ENCODE measurements at regions not wholly inside any gene's neighbourhood (a gene's known extent, or its start where the extent isn't known, plus 50 kb on each side); places are given as distances from the start of the nearest gene placed in this dataset.
A peak's percentile ranks its signal among the peaks of the same experiment; 100 is the strongest.

DNA sequence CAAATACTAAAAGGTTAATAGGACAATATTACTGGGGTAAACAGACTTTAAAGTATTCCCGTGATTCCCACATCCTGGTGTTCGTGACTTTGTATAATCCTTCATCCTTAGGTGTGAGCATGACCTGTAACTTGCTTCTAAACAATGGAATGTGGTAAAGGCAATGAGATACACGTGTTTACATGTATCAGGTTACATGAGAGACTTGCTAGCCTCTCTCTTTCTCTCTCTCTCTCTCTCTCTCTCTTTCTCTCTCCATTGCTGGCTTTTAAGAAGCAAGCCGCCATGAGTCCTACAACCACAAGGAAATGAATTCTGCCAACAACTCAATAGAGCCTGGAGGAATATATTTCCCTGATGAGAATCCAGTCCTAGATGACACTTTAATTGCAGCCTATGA lies 83.9 kb upstream of the LGSN start:
- H2AFZ ChIP-seq: no peak overlapping the region
- WGBS (ENCODE audit: low lambda C conversion rate, missing lambda C conversion rate): 67% methylated on average over 4 of the region's 4 CpGs

DNA sequence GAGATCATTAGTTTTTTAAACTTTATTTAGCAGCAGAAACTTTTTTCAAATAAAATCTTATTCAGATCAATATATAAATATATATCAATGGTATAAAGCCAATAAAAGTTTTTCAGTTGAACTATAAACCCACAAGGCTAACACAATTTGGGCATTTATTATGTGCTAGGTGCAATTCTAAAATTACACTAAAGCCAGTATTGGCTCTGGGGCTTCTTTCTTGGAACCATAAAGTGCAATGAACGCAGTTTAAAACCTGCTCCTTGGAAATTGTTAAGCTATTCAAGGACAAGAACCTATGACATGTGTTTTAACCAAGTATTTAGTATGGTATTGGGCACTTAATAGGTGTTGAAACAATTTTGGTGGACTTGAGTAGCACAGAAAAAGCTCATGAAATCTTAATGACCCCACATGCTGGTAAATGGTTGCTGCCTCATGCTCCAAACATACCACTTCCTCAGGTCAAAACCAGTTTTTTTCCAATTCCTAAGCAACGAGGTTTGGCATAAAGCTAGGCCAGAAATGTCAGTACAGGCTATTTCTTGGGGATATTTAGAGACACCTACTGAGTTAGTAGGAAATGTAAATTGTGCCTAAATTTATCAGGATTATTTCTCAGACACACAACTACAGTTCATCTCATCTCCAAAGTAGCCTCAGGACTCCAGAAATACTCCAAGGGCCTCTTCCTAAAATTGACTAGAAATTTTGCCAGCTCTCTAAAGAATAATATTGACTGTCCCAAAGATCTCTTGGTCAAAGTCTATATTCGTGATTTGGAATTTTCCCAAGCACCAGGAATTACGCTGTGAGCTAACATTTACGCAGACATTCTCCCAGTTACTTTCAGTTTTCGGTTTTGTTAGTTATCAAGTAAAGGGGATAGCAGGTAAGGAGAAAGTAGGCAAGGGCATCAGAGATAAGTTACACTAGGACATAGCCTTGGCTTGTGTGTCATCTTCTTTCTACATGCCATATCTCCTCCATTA lies 90.9 kb upstream of the LGSN start:
- 61% methylated on average over 6 of the region's 6 CpGs for WGBS (ENCODE audit: low lambda C conversion rate, missing lambda C conversion rate)
- Histone ChIP-seq H3K27me3 (no peaks in the 10 kb centered on the region), H3K9me2 (replicated peaks; ENCODE audit: insufficient read depth) (no peaks in the 10 kb centered on the region), H4K20me1 (ENCODE audit: insufficient read depth, poor library complexity, severe bottlenecking) (no peaks in the 10 kb centered on the region), H3K4me2 (peak overlapping the region; percentile 31), H3K4me3 (no peak overlapping the region), H3K79me2 (no peaks in the 10 kb centered on the region), H3K27ac (no peak overlapping the region), H3K4me1 (ENCODE audit: insufficient read depth) (no peaks in the 10 kb centered on the region), H3K9me3 (ENCODE audit: low read depth) (no peaks in the 10 kb centered on the region), H3K36me3 (replicated peaks; ENCODE audit: insufficient read depth, low read depth) (no peaks in the 10 kb centered on the region), H2AFZ (no peak overlapping the region)
- no peak for TF ChIP-seq EZH2phosphoT487 (IDR thresholded peaks at IDR 0.05; ENCODE audit: low read depth, severe bottlenecking, unreplicated experiment)
- TF ChIP-seq EZH2 (IDR thresholded peaks at IDR 0.05; ENCODE audit: borderline replicate concordance): no peak
- TF ChIP-seq, protein P1, sequence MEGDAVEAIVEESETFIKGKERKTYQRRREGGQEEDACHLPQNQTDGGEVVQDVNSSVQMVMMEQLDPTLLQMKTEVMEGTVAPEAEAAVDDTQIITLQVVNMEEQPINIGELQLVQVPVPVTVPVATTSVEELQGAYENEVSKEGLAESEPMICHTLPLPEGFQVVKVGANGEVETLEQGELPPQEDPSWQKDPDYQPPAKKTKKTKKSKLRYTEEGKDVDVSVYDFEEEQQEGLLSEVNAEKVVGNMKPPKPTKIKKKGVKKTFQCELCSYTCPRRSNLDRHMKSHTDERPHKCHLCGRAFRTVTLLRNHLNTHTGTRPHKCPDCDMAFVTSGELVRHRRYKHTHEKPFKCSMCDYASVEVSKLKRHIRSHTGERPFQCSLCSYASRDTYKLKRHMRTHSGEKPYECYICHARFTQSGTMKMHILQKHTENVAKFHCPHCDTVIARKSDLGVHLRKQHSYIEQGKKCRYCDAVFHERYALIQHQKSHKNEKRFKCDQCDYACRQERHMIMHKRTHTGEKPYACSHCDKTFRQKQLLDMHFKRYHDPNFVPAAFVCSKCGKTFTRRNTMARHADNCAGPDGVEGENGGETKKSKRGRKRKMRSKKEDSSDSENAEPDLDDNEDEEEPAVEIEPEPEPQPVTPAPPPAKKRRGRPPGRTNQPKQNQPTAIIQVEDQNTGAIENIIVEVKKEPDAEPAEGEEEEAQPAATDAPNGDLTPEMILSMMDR (IDR thresholded peaks at IDR 0.05; ENCODE audit: poor library complexity): no peak
- DNase-seq (ENCODE audit: low spot score): no peak

More for the DNA sequence above, 83.9 kb upstream of the LGSN start:
- Histone ChIP-seq H4K20me1 (ENCODE audit: insufficient read depth, poor library complexity, severe bottlenecking) (no peaks in the 10 kb centered on the region), H3K27me3 (no peaks in the 10 kb centered on the region), H3K4me2 (no peak overlapping the region), H3K9me2 (replicated peaks; ENCODE audit: insufficient read depth) (no peaks in the 10 kb centered on the region), H3K4me3 (no peak overlapping the region), H3K36me3 (replicated peaks; ENCODE audit: insufficient read depth, low read depth) (no peaks in the 10 kb centered on the region), H3K9me3 (ENCODE audit: low read depth) (no peaks in the 10 kb centered on the region), H3K27ac (no peak overlapping the region), H3K79me2 (no peaks in the 10 kb centered on the region), H3K4me1 (ENCODE audit: insufficient read depth) (no peaks in the 10 kb centered on the region)
- TF ChIP-seq EZH2 (IDR thresholded peaks at IDR 0.05; ENCODE audit: borderline replicate concordance): no peak
- no peak for TF ChIP-seq EZH2phosphoT487 (IDR thresholded peaks at IDR 0.05; ENCODE audit: low read depth, severe bottlenecking, unreplicated experiment)
- TF ChIP-seq, protein P1 (IDR thresholded peaks at IDR 0.05; ENCODE audit: poor library complexity): no peak
- DNase-seq (ENCODE audit: low spot score): no peak

DNA sequence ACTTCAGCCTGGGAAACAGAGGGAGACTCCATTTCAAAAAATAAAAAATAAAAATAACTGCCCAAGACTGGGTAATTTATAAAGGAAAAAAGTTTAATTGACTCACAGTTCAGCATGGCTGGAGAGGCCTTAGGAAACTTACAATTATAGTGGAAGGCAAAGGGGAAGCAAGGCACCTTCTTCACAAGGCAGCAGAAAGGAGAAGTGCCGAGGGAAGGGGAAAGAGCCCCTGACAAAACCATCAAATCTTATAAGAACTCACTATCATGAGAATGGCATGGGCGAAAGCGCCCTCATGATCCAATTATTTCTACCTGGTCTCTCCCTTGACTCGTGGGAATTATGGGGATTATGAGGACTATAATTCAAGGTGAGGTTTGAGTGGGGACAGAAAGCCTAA lies 95.5 kb upstream of the LGSN start:
- Histone ChIP-seq H3K27me3 (no peaks in the 10 kb centered on the region), H3K4me3 (no peak overlapping the region), H3K9me2 (replicated peaks; ENCODE audit: insufficient read depth) (no peaks in the 10 kb centered on the region), H3K36me3 (replicated peaks; ENCODE audit: insufficient read depth, low read depth) (no peaks in the 10 kb centered on the region), H3K9me3 (ENCODE audit: low read depth) (no peaks in the 10 kb centered on the region), H3K79me2 (no peaks in the 10 kb centered on the region), H3K27ac (no peak overlapping the region), H2AFZ (no peak overlapping the region), H3K4me2 (no peak overlapping the region), H3K4me1 (ENCODE audit: insufficient read depth) (no peaks in the 10 kb centered on the region), H4K20me1 (ENCODE audit: insufficient read depth, poor library complexity, severe bottlenecking) (no peaks in the 10 kb centered on the region)
- DNase-seq (ENCODE audit: low spot score): no peak
- 88% methylated on average over 4 of the region's 4 CpGs for WGBS (ENCODE audit: low lambda C conversion rate, missing lambda C conversion rate)
- TF ChIP-seq, protein P1 (IDR thresholded peaks at IDR 0.05; ENCODE audit: poor library complexity): no peak
- TF ChIP-seq EZH2 (IDR thresholded peaks at IDR 0.05; ENCODE audit: borderline replicate concordance) (no peak), EZH2phosphoT487 (IDR thresholded peaks at IDR 0.05; ENCODE audit: low read depth, severe bottlenecking, unreplicated experiment) (no peak)

Measured in hepatocyte (in vitro differentiated cells).